Keratinocyte (primary cell): ENCODE measurements at regions not wholly inside any gene's neighbourhood (a gene's known extent, or its start where the extent isn't known, plus 50 kb on each side); places are given as distances from the start of the nearest gene placed in this dataset.

Source experiments
- DNase-seq: peaks from one replicate; pipeline ENCODE4 v3.0.0-alpha.2; 2011; ENCODE audit warnings: low read depth, missing footprints, low spot score
- FAIRE-seq: peaks from 2 replicates; lab custom pipeline; 2011; peaks lifted over from hg19 to GRCh38; lab: Jason Lieb, UNC
- H2AFZ ChIP-seq: 2 replicates; pipeline ENCODE4 v1.6.0; 2012; ENCODE audit warnings: low read length, control low read depth, inconsistent platforms; ENCODE audit not compliant: control insufficient read depth
- H3K27ac ChIP-seq: 2 replicates; pipeline ENCODE4 v1.5.1; 2011; ENCODE audit warnings: low read length; ENCODE audit not compliant: control insufficient read depth, insufficient read depth
- H3K27me3 ChIP-seq: 3 replicates; pipeline ENCODE4 v1.6.0; 2011; ENCODE audit warnings: low read length; ENCODE audit not compliant: control insufficient read depth, insufficient read depth; ENCODE audit errors: extremely low read depth
- H3K36me3 ChIP-seq, 2 experiments: 2 replicates in 1 of 2; 3 replicates in 1 of 2; pipeline ENCODE4 v1.5.1; 2011; ENCODE audit warnings: low read length in 2 of 2, mild to moderate bottlenecking in 1 of 2; ENCODE audit not compliant: control insufficient read depth in 2 of 2, insufficient read depth in 2 of 2; ENCODE audit errors: extremely low read depth in 1 of 2
- H3K4me1 ChIP-seq: 3 replicates; pipeline ENCODE4 v1.5.1; 2011; ENCODE audit warnings: low read length; ENCODE audit not compliant: control insufficient read depth, insufficient read depth; ENCODE audit errors: extremely low read depth
- H3K4me2 ChIP-seq: 3 replicates; pipeline ENCODE4 v1.6.0; 2011; ENCODE audit warnings: low read depth, low read length; ENCODE audit not compliant: control insufficient read depth, insufficient read depth; ENCODE audit errors: extremely low read depth
- H3K4me3 ChIP-seq, 3 experiments: fragments of 200-600 bp in 1 of 3; sonication (generic) in 1 of 3; 2 replicates in 2 of 3; 3 replicates in 1 of 3; pipeline ENCODE4 v1.5.1; 2011 to 2016; ENCODE audit warnings: low read length in 3 of 3, mild to moderate bottlenecking in 3 of 3, control low read depth in 2 of 3, inconsistent platforms in 1 of 3, low read depth in 1 of 3, mixed read lengths in 1 of 3, mixed run types in 1 of 3, moderate library complexity in 1 of 3; ENCODE audit not compliant: control insufficient read depth in 2 of 3, insufficient read depth in 2 of 3; ENCODE audit errors: extremely low read depth in 1 of 3
- H3K79me2 ChIP-seq: 2 replicates; pipeline ENCODE4 v1.6.0; 2012; ENCODE audit warnings: low read length; ENCODE audit not compliant: control insufficient read depth, insufficient read depth
- H3K9ac ChIP-seq: 3 replicates; pipeline ENCODE4 v1.6.0; 2011; ENCODE audit warnings: low read length; ENCODE audit not compliant: control insufficient read depth, insufficient read depth; ENCODE audit errors: extremely low read depth
- H3K9me1 ChIP-seq: 3 replicates; pipeline ENCODE4 v1.6.0; 2011; ENCODE audit warnings: low read length; ENCODE audit not compliant: control insufficient read depth, insufficient read depth; ENCODE audit errors: extremely low read depth
- H3K9me3 ChIP-seq: 2 replicates; pipeline ENCODE4 v1.5.1; 2012; ENCODE audit warnings: low read depth, low read length; ENCODE audit not compliant: control insufficient read depth
- H4K20me1 ChIP-seq: 3 replicates; pipeline ENCODE4 v1.6.0; 2011; ENCODE audit warnings: low read length; ENCODE audit not compliant: control insufficient read depth, insufficient read depth; ENCODE audit errors: extremely low read depth
- EZH2 ChIP-seq: IDR thresholded peaks from one replicate; pipeline ENCODE4 v1.6.1; 2012; ENCODE audit warnings: inconsistent platforms, mild to moderate bottlenecking, low read length, moderate library complexity
- dilution Hi-C: fragments of 300-500 bp; cut with MboI; formaldehyde crosslinking; loops from one replicate; pipeline ENCODE4 v1.7.0; 2020; ENCODE audit warnings: low sequenced_read_pairs; ENCODE audit not compliant: extremely low pct_ligation_motif_present
- TF ChIP-seq, protein P1 (sequence below), 3 experiments: IDR thresholded peaks in 1 of 3; conservative IDR thresholded peaks in 1 of 3; optimal IDR thresholded peaks in 1 of 3; 2 replicates in 2 of 3; 3 replicates in 1 of 3; pipeline versions ENCODE3 to v1.5.1; 2011; ENCODE audit warnings: low read length in 3 of 3, mild to moderate bottlenecking in 3 of 3, moderate library complexity in 2 of 3, control low read depth in 1 of 3, inconsistent platforms in 1 of 3; ENCODE audit not compliant: insufficient read depth in 2 of 3; ENCODE audit errors: extremely low read depth in 1 of 3

GRCh38 chr6:115362234-115362633 is 698.5 kb downstream of the FRK start:
- H3K4me1 ChIP-seq: no peaks in the 10 kb centered on the region
- H3K79me2 ChIP-seq: no peaks in the 10 kb centered on the region
- no peaks in the 10 kb centered on the region for H4K20me1 ChIP-seq
- DNase-seq: no peak
- H3K9ac ChIP-seq: no peak overlapping the region
- H3K4me2 ChIP-seq: no peak overlapping the region
- dilution Hi-C loops: no loop called here
- no peak overlapping the region for H2AFZ ChIP-seq
- H3K9me1 ChIP-seq: no peaks in the 10 kb centered on the region
- no peaks in the 10 kb centered on the region for H3K36me3 ChIP-seq
- no peak overlapping the region for H3K4me3 ChIP-seq
- no peaks in the 10 kb centered on the region for H3K27me3 ChIP-seq
- TF ChIP-seq EZH2: no peak
- TF ChIP-seq, protein P1, sequence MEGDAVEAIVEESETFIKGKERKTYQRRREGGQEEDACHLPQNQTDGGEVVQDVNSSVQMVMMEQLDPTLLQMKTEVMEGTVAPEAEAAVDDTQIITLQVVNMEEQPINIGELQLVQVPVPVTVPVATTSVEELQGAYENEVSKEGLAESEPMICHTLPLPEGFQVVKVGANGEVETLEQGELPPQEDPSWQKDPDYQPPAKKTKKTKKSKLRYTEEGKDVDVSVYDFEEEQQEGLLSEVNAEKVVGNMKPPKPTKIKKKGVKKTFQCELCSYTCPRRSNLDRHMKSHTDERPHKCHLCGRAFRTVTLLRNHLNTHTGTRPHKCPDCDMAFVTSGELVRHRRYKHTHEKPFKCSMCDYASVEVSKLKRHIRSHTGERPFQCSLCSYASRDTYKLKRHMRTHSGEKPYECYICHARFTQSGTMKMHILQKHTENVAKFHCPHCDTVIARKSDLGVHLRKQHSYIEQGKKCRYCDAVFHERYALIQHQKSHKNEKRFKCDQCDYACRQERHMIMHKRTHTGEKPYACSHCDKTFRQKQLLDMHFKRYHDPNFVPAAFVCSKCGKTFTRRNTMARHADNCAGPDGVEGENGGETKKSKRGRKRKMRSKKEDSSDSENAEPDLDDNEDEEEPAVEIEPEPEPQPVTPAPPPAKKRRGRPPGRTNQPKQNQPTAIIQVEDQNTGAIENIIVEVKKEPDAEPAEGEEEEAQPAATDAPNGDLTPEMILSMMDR (optimal IDR thresholded peaks at IDR 0.05 in 1 of 3, IDR thresholded peaks at IDR 0.05 in 1 of 3, conservative IDR thresholded peaks at IDR 0.05 in 1 of 3; ENCODE audit: extremely low read depth in 1 of 3, insufficient read depth in 2 of 3, low read length in 3 of 3): no peak
- FAIRE-seq: no peak
- H3K9me3 ChIP-seq: no peaks in the 10 kb centered on the region
- no peak overlapping the region for H3K27ac ChIP-seq

GRCh38 chr6:115360602-115361325 is 699.9 kb downstream of the FRK start:
- H3K36me3 ChIP-seq: no peaks in the 10 kb centered on the region
- no peaks in the 10 kb centered on the region for H3K4me1 ChIP-seq
- FAIRE-seq (no peak), DNase-seq (no peak)
- no peak overlapping the region for H3K9ac ChIP-seq
- H3K9me3 ChIP-seq: no peaks in the 10 kb centered on the region
- no peak for TF ChIP-seq EZH2
- TF ChIP-seq, protein P1 (optimal IDR thresholded peaks at IDR 0.05 in 1 of 3, IDR thresholded peaks at IDR 0.05 in 1 of 3, conservative IDR thresholded peaks at IDR 0.05 in 1 of 3; ENCODE audit: extremely low read depth in 1 of 3, insufficient read depth in 2 of 3, low read length in 3 of 3): no peak
- no peaks in the 10 kb centered on the region for H3K27me3 ChIP-seq
- no peaks in the 10 kb centered on the region for H3K9me1 ChIP-seq
- no peaks in the 10 kb centered on the region for H4K20me1 ChIP-seq
- no peak overlapping the region for H3K4me3 ChIP-seq
- H3K79me2 ChIP-seq: no peaks in the 10 kb centered on the region
- dilution Hi-C loops: no loop called here
- no peak overlapping the region for H3K27ac ChIP-seq
- H2AFZ ChIP-seq: no peak overlapping the region
- H3K4me2 ChIP-seq: no peak overlapping the region
